ENCODE measurements at regions not wholly inside any gene's neighbourhood (a gene's known extent, or its start where the extent isn't known, plus 50 kb on each side); places are given as distances from the start of the nearest gene placed in this dataset.

DNA sequence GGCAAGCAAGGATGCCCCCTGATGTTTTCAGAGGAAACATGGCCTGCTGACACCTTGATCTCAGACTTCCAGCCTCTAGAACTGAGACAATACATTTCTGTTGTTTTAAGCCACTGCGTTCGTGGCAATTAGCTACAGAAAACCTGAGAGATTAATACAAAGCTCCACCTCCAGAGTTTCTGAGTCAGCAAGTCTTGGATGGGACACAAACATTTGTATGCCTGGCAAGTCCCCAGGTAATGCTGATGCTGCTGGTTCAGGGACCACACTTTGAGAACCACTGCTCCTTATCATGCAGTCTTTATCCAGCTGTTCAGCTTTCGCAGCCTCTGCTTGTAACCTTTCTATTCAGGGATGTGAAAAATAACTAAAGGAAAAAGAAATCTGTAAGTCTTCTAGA lies 565.7 kb upstream of the PLXNA2 start:
- DNase-seq (ENCODE audit: low spot score), result no peak
- Mint-ChIP-seq H3K4me3 (no peak overlapping the region), H3K27me3 (peaks cover 3 to 5% of the 10 kb centered on the region in 2 donors), H3K27ac (no peak overlapping the region), H3K9me3 (peaks cover 8% of the 10 kb centered on the region), H3K4me1 (ENCODE audit: low read depth in 2 of 2) (no peaks in the 10 kb centered on the region), H3K36me3 (no peaks in the 10 kb centered on the region)
- no peak for ATAC-seq

DNA sequence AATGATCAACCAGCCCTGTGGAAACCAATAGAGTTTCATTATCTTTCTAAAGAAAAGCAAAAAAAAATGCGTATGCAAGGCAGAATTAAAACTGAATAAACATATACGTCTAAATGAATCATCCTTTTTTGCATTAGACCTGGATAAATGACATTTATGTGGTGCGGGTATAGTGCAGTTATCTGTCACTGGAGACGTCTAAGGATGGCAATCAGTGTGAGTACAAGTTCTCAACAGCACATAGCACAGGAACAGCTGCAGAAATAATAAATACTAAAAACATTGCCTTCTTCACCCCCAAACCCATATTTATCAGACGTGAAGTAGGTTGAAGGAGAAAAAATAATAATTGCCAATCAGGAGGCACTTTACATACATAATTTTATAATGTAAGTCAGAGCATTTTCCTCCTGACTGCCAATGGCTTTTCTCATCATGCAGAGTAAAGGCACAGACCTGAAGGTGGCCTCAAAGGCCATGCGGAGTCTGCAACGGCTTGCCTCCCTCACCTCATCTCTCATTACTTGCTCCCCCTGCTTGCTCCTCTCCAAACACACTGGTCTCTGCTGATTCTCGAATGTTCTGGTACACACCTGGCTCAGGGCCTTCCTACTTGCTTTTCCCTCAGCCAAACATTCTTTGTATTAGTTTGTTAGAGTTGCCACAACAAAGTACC lies 574.7 kb upstream of the PLXNA2 start:
- Mint-ChIP-seq H3K27me3 (no peaks in the 10 kb centered on the region), H3K9me3 (no peaks in the 10 kb centered on the region), H3K4me3 (no peak overlapping the region), H3K4me1 (ENCODE audit: low read depth in 2 of 2) (no peaks in the 10 kb centered on the region), H3K36me3 (no peaks in the 10 kb centered on the region), H3K27ac (no peak overlapping the region)
- no peak for DNase-seq (ENCODE audit: low spot score)
- no peak for ATAC-seq

DNA sequence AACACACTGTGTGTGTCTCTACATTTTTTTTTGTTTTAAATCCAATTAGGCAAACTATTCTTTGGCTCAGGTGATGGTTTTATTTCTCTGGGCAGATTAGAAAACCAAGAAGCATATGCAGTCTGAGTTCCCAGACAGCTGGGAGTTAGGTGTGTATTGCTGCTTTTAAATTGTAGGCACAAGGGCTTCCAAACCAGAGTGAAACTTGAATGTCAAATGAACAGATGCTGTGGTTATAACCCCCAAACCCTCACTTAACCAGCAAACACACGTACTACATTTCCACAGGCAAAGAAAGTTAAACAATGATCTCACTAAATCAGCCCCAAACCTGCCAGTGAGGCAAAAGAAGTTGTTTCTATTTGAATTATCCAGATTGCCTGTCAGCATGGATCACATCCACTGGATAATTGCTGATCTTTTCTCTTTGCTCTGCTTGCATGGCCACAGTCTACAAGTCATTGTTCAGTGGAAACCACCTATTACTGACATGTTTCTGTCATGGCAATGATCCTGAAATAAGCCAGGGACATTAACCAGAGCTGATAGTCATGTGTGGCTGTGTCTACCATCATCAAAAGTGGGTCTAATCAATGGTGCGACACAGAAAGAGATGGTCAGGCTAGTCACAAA lies 576.5 kb upstream of the PLXNA2 start:
- H3K36me3 Mint-ChIP-seq, result no peaks in the 10 kb centered on the region
- DNase-seq (ENCODE audit: low spot score), result no peak
- no peak for ATAC-seq
- H3K4me3 Mint-ChIP-seq, result no peak overlapping the region
- H3K27me3 Mint-ChIP-seq, result no peaks in the 10 kb centered on the region
- H3K4me1 Mint-ChIP-seq (ENCODE audit: low read depth in 2 of 2), result no peaks in the 10 kb centered on the region
- no peak overlapping the region for H3K27ac Mint-ChIP-seq
- peaks cover 2% of the 10 kb centered on the region for H3K9me3 Mint-ChIP-seq

DNA sequence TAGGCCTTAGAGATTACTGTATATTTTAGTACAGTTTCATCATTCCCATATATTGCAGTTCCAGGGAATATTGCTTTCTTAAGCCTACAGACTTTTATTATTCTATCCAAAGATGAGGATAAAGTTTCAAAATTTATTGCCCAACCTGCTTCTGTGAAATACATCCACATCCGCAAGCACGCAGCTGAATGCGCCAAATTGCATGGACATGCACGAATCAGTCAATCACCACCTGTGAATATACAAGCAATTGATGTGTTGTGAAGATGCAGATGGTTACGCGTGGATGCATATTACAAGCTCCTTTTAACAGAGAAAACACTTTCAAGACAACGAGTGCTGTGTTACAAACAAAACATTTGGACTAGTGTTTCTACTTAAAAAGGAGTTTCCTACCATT lies 577.8 kb upstream of the PLXNA2 start:
- Mint-ChIP-seq H3K27me3 (no peaks in the 10 kb centered on the region), H3K9me3 (peaks cover 3% of the 10 kb centered on the region), H3K27ac (no peak overlapping the region), H3K4me3 (no peak overlapping the region), H3K4me1 (ENCODE audit: low read depth in 2 of 2) (no peaks in the 10 kb centered on the region), H3K36me3 (no peaks in the 10 kb centered on the region)
- ATAC-seq (no peak), DNase-seq (ENCODE audit: low spot score) (no peak)

DNA sequence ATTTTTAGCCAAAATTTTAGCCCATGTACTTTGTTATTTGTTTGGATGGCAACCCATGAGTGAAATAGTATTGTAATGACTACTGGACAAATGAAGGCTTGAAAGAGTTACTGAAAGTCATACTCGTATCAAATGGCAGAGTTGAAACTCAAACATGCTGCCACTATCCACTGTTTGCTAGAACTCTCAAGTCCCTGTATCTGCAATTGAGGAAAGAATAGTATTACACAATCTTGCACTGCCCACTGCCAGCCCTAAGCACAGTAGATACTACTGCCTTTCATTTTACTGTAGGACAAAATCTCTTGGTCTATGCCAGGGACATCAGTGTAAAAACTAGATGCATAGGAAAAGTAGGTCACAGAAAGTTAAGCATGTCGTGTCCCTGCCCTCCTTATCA lies 581.1 kb upstream of the PLXNA2 start:
- Mint-ChIP-seq H3K27me3 (no peaks in the 10 kb centered on the region), H3K4me1 (ENCODE audit: low read depth in 2 of 2) (no peaks in the 10 kb centered on the region), H3K4me3 (no peak overlapping the region), H3K36me3 (no peaks in the 10 kb centered on the region), H3K9me3 (peaks cover 3% of the 10 kb centered on the region), H3K27ac (no peak overlapping the region)
- ATAC-seq, result no peak
- DNase-seq (ENCODE audit: low spot score), result no peak

DNA sequence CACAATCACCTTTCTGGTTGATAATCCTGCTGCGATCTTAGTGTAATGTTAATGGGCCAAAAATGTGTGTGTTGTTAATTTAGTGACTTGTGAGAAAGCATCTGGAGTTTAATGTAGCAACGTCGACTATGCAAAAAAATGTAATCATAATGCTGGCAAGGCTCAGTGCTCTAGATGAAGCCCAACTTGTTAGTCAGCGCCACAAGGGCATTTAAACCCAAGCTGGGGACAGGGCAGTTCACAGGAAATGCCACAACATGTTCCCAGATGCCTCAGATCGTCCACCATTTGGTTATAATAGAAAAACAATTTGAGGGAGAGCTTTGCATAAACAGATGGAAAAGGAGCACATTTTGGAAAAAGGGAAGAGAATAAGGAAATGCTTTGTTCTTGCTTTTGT lies 585.4 kb upstream of the PLXNA2 start:
- DNase-seq (ENCODE audit: low spot score) (no peak), ATAC-seq (no peak)
- Mint-ChIP-seq H3K27me3 (no peaks in the 10 kb centered on the region), H3K27ac (no peak overlapping the region), H3K4me3 (no peak overlapping the region), H3K36me3 (no peaks in the 10 kb centered on the region), H3K4me1 (ENCODE audit: low read depth in 2 of 2) (no peaks in the 10 kb centered on the region), H3K9me3 (peaks cover 3% of the 10 kb centered on the region)

DNA sequence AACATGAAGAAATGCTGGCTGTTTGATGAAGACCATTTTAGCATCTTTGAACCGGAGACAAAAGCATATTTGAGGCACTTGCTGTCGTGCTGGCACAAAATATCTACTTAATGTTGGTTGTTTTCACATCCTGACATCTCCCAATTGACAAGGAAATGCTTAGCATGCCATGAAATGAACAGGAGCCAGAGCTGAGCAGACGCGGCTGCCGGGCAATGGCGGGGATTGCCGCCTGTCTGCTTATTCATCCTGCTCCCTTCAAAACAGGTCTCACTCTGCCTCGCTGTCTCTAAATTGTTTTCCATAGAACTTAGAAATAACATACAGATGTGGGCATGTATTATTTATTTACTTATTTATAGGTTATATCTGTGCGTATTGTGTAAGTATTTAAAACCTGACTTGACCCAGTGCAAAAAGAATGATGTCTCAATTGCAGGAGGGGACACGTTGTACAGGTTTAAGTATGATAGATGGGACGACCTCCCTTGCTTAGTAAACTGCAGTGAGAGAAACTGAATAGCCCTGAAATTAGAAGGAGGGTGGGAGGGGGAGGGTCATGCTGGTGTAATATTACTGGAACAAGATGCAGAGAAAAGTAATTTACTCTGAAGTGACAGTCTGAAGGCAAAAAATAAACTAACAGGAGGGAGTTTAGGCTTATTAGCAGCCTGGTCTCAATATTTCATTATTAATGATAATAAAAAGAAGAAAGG lies 590.4 kb upstream of the PLXNA2 start:
- ATAC-seq (no peak), DNase-seq (ENCODE audit: low spot score) (no peak)
- Mint-ChIP-seq H3K4me1 (ENCODE audit: low read depth in 2 of 2) (no peaks in the 10 kb centered on the region), H3K36me3 (no peaks in the 10 kb centered on the region), H3K27ac (no peak overlapping the region), H3K27me3 (no peaks in the 10 kb centered on the region), H3K4me3 (no peak overlapping the region), H3K9me3 (no peaks in the 10 kb centered on the region)

DNA sequence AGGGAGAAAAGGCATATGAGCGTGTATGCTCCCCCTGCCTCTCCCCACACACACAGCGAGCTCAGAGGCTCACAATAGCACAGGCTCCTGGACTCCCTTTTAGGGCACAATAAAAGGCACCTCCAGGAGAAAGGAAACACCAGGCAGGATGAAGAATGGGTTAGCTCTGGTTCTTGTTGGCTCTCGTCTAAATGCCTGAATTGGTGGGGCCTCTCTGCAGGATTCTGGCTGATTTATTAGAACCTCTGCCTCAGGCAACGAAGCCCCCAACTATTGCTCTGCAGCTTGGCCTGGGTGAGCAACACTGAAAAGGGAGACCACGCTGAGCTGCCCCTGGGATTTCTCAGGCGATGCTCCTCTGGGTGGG lies 590.9 kb upstream of the PLXNA2 start:
- Mint-ChIP-seq H3K9me3 (no peaks in the 10 kb centered on the region), H3K4me1 (ENCODE audit: low read depth in 2 of 2) (no peaks in the 10 kb centered on the region), H3K27me3 (no peaks in the 10 kb centered on the region), H3K4me3 (no peak overlapping the region), H3K27ac (no peak overlapping the region), H3K36me3 (no peaks in the 10 kb centered on the region)
- no peak for DNase-seq (ENCODE audit: low spot score)
- no peak for ATAC-seq

DNA sequence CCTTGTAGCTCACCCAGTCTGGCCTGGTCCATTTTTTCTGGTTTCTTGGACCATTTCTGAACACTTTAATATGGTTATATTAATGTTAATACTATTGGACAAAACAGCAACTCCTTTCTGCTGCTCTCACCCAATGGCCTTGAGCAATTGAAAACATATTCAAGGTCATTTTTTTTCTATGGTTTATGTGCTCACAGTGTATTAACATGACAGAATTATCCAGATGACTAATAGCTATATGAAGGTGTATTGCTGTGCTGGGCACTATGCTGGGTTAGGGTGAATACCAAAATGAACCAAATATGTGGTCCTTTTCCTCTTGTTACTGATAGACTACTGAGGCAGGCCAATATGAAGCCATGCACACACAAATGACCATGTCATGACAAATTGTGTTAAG lies 591.6 kb upstream of the PLXNA2 start:
- H3K4me1 Mint-ChIP-seq (ENCODE audit: low read depth in 2 of 2), result no peaks in the 10 kb centered on the region
- H3K36me3 Mint-ChIP-seq, result no peaks in the 10 kb centered on the region
- H3K9me3 Mint-ChIP-seq, result no peaks in the 10 kb centered on the region
- H3K4me3 Mint-ChIP-seq, result no peak overlapping the region
- ATAC-seq (no peak), DNase-seq (ENCODE audit: low spot score) (no peak)
- H3K27ac Mint-ChIP-seq, result no peak overlapping the region
- no peaks in the 10 kb centered on the region for H3K27me3 Mint-ChIP-seq

DNA sequence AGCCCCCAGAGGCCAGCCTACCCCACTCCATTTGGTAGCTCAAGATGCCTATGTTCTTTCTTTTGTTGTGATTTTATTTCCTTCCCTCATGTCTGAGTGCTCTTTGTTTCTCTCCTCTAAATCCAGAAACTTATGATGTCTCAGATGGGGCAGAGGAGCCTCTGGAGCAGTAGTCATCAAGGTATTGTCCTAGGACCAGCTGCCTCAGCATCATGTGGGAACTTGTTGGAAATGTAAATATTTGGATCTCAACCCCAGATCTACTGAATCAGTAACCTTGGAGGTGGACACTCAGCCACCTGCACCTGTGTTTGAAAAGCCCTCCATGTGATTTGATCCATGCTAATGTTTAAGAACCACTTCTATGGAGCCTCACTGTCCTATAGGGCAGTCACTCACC lies 593.1 kb upstream of the PLXNA2 start:
- H3K36me3 Mint-ChIP-seq, result no peaks in the 10 kb centered on the region
- no peak for ATAC-seq
- no peaks in the 10 kb centered on the region for H3K9me3 Mint-ChIP-seq
- H3K27me3 Mint-ChIP-seq, result no peaks in the 10 kb centered on the region
- no peak overlapping the region for H3K4me3 Mint-ChIP-seq
- no peak for DNase-seq (ENCODE audit: low spot score)
- H3K4me1 Mint-ChIP-seq (ENCODE audit: low read depth in 2 of 2), result no peaks in the 10 kb centered on the region
- no peak overlapping the region for H3K27ac Mint-ChIP-seq

DNA sequence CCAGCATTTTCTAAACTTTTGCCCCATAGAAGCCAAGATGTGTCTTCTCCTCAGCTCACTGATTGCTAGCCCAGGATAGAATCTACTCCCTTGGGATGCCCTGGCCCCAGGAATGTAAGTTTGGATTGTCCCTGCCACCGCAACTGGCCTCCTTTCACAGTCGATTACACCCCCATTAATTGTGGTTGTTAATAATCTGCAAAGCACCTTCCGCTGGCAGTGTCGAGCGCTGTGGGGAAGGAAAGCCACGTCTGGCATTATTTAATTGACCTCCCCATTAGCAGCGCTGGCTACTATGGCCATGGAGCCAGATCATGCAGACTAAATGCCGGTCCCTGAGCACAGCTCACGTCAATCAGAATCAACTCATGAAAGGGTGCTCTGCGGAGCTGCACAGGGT lies 597.3 kb upstream of the PLXNA2 start:
- no peak for ATAC-seq
- no peak overlapping the region for H3K4me3 Mint-ChIP-seq

DNA sequence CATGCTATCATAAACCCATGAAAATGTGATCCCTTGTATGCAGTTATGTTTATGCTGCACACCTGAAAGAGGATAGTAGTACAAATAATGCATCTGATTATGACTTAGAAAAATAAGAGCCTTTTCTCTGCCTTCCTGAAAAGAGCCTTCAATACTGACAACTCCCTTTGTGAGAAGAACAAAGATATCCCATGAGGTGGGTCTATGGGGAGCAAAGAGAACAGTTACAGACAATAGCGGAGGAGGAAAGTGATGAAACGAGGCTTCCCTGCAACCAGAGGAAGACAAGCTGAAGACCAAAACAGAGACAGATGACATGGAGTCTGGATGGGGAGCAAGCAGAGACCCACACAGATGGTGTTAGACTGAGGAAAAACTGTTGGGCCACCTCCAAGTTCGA lies 598.3 kb upstream of the PLXNA2 start:
- Mint-ChIP-seq H3K4me1 (ENCODE audit: low read depth in 2 of 2) (no peaks in the 10 kb centered on the region), H3K36me3 (no peaks in the 10 kb centered on the region), H3K27me3 (no peaks in the 10 kb centered on the region), H3K27ac (no peak overlapping the region), H3K9me3 (no peaks in the 10 kb centered on the region), H3K4me3 (no peak overlapping the region)
- ATAC-seq (no peak), DNase-seq (ENCODE audit: low spot score) (no peak)

More for the DNA sequence above, 597.3 kb upstream of the PLXNA2 start:
- no peaks in the 10 kb centered on the region for H3K36me3 Mint-ChIP-seq
- no peaks in the 10 kb centered on the region for H3K4me1 Mint-ChIP-seq (ENCODE audit: low read depth in 2 of 2)
- no peaks in the 10 kb centered on the region for H3K9me3 Mint-ChIP-seq
- H3K27ac Mint-ChIP-seq, result no peak overlapping the region
- DNase-seq (ENCODE audit: low spot score), result no peak
- no peaks in the 10 kb centered on the region for H3K27me3 Mint-ChIP-seq

DNA sequence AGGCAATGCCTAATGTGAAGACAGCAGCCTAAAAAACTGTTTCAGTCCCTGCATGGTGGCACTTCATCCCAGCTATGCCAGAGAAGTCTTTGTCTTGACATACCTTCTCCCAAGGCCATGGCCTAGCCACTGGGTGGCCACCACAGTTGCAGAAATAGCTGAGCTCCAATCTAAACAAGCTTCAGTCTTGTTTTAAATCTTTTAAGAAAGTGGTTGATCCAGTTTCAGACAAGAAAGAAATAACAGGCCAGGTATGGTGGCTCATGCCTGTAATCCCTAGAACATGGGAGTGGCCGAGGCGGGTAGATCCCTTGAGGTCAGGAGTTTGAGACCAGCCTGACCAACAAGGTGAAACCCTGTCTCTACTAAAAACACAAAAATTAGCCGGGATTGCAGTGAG lies 600.0 kb upstream of the PLXNA2 start:
- Mint-ChIP-seq H3K27me3 (no peaks in the 10 kb centered on the region), H3K4me1 (ENCODE audit: low read depth in 2 of 2) (no peaks in the 10 kb centered on the region), H3K9me3 (no peaks in the 10 kb centered on the region), H3K4me3 (no peak overlapping the region), H3K27ac (no peak overlapping the region), H3K36me3 (no peaks in the 10 kb centered on the region)
- ATAC-seq (no peak), DNase-seq (ENCODE audit: low spot score) (no peak)

DNA sequence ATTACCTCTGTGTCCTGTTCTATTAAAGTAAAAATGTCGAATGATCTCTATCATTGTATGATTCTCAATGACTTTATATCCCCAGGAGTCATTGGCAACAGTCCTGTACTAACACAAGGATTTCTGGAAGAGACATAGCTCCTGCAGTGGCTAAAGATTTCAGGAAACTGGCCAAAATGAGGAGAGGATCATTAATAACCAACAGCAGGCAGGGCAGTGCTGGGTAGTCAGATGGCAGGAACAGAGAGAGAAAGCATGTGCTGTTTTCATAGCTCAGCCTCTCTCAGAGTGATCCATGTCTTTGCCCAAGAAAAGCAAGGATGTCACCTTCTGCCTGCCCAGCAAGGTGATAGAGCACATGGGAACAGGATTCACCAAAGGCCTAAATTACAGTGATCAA lies 604.7 kb upstream of the PLXNA2 start:
- Mint-ChIP-seq H3K27ac (no peak overlapping the region), H3K36me3 (no peaks in the 10 kb centered on the region), H3K4me1 (ENCODE audit: low read depth in 2 of 2) (no peaks in the 10 kb centered on the region), H3K9me3 (no peaks in the 10 kb centered on the region), H3K4me3 (no peak overlapping the region), H3K27me3 (no peaks in the 10 kb centered on the region)
- no peak for ATAC-seq
- no peak for DNase-seq (ENCODE audit: low spot score)

Measured in natural killer cell treated with Interleukin-12 subunit alpha and Interleukin-12 subunit beta and Interleukin-15 and Interleukin-18, amount 100 ng/mL, for 72 hours (primary cell).